ENCODE measurements at regions not wholly inside any gene's neighbourhood (a gene's known extent, or its start where the extent isn't known, plus 50 kb on each side); places are given as distances from the start of the nearest gene placed in this dataset.

- 48 to 57% (median 53%) methylated on average over 4 of the region's 4 CpGs for WGBS, 3 donors
- no peak for DNase-seq
- no peak for TF ChIP-seq EP300 (IDR thresholded peaks at IDR 0.05)
- no peak for TF ChIP-seq POLR2A (IDR thresholded peaks at IDR 0.05)
- no peak for TF ChIP-seq CTCF (IDR thresholded peaks at IDR 0.05)
- no peaks in the 10 kb centered on the region for H3K9me3 ChIP-seq
- no peak overlapping the region for H3K4me3 ChIP-seq
- H3K4me1 ChIP-seq (ENCODE audit: insufficient read depth): no peaks in the 10 kb centered on the region
- no peaks in the 10 kb centered on the region for H3K27me3 ChIP-seq
- H3K36me3 ChIP-seq: no peaks in the 10 kb centered on the region
- H3K27ac ChIP-seq: no peak overlapping the region
- intact Hi-C loops (cut with DNase I): no loop called here
These were observed 56.9 kb upstream of the SOX9 start for GRCh38 chr17:72063756-72064450.

- H3K9me3 ChIP-seq: no peaks in the 10 kb centered on the region
- no peak overlapping the region for H3K4me3 ChIP-seq
- H3K27me3 ChIP-seq: no peaks in the 10 kb centered on the region
- no peaks in the 10 kb centered on the region for H3K36me3 ChIP-seq
- H3K27ac ChIP-seq: no peak overlapping the region
- no peak for DNase-seq
- TF ChIP-seq EP300 (IDR thresholded peaks at IDR 0.05) (no peak), CTCF (IDR thresholded peaks at IDR 0.05) (no peak), POLR2A (IDR thresholded peaks at IDR 0.05) (no peak)
- H3K4me1 ChIP-seq (ENCODE audit: insufficient read depth): no peaks in the 10 kb centered on the region
- intact Hi-C loops (cut with DNase I): loop anchor here in 1 of 4 donors (5.0 kb wide), 1 partner anchor 243 kb away; no protein-coding TSS in a partner anchor
- 23 to 43% (median 28%) methylated on average over 2 of the region's 2 CpGs for WGBS, 3 donors
These were observed 56.1 kb upstream of the SOX9 start for GRCh38 chr17:72064606-72065193.

- H3K4me3 ChIP-seq: no peak overlapping the region
- no peaks in the 10 kb centered on the region for H3K4me1 ChIP-seq (ENCODE audit: insufficient read depth)
- intact Hi-C loops (cut with DNase I): loop anchor here in 1 of 4 donors (5.0 kb wide), 1 partner anchor 242 kb away; no protein-coding TSS in a partner anchor
- TF ChIP-seq CTCF (IDR thresholded peaks at IDR 0.05) (no peak), EP300 (IDR thresholded peaks at IDR 0.05) (no peak), POLR2A (IDR thresholded peaks at IDR 0.05) (no peak)
- 80 to 90% (median 89%) methylated on average over 4 of the region's 4 CpGs for WGBS, 3 donors
- no peaks in the 10 kb centered on the region for H3K9me3 ChIP-seq
- no peak overlapping the region for H3K27ac ChIP-seq
- H3K36me3 ChIP-seq: no peaks in the 10 kb centered on the region
- no peaks in the 10 kb centered on the region for H3K27me3 ChIP-seq
- DNase-seq: no peak
These were observed 55.3 kb upstream of the SOX9 start for GRCh38 chr17:72065556-72065955.

- Histone ChIP-seq H3K27me3 (no peaks in the 10 kb centered on the region), H3K27ac (no peak overlapping the region), H3K4me3 (no peak overlapping the region), H3K36me3 (no peaks in the 10 kb centered on the region), H3K9me3 (no peaks in the 10 kb centered on the region), H3K4me1 (ENCODE audit: insufficient read depth) (no peaks in the 10 kb centered on the region)
- 31 to 44% (median 37%) methylated on average over 1 of the region's 1 CpG for WGBS, 3 donors
- intact Hi-C loops (cut with DNase I): loop anchor here in 1 of 4 donors (5.0 kb wide), 1 partner anchor 239 kb away; no protein-coding TSS in a partner anchor
- DNase-seq: no peak
- TF ChIP-seq CTCF (IDR thresholded peaks at IDR 0.05) (no peak), POLR2A (IDR thresholded peaks at IDR 0.05) (no peak), EP300 (IDR thresholded peaks at IDR 0.05) (no peak)
These were observed 52.2 kb upstream of the SOX9 start for GRCh38 chr17:72068643-72069042.

Data from ovary (tissue), 7 donors.